Trophoblast cell (in vitro differentiated cells and primary cell): ENCODE measurements at regions not wholly inside any gene's neighbourhood (a gene's known extent, or its start where the extent isn't known, plus 50 kb on each side); places are given as distances from the start of the nearest gene placed in this dataset.

ENCODE experiments used
- DNase-seq, 2 donors: peaks; one replicate each; pipeline ENCODE4 v3.0.0-alpha.2; 2016
- H2AFZ ChIP-seq: 2 replicates; pipeline ENCODE4 v1.6.1; 2013; ENCODE audit warnings: low read length, moderate library complexity, mild to moderate bottlenecking; ENCODE audit not compliant: insufficient read depth, poor library complexity
- H2AK5ac ChIP-seq: 2 replicates; pipeline ENCODE4 v1.6.1; 2013; ENCODE audit warnings: mild to moderate bottlenecking, low read length
- H2BK120ac ChIP-seq: 2 replicates; pipeline ENCODE4 v1.6.1; 2013; ENCODE audit warnings: low read length, mild to moderate bottlenecking, moderate library complexity; ENCODE audit not compliant: insufficient read depth, poor library complexity
- H2BK12ac ChIP-seq: 2 replicates; pipeline ENCODE4 v1.6.1; 2013; ENCODE audit warnings: mild to moderate bottlenecking, low read length, moderate library complexity
- H2BK5ac ChIP-seq: 2 replicates; pipeline ENCODE4 v1.6.1; 2013; ENCODE audit warnings: low read length, low read depth, moderate library complexity, mild to moderate bottlenecking; ENCODE audit not compliant: poor library complexity
- H3K14ac ChIP-seq: 2 replicates; pipeline ENCODE4 v1.6.1; 2013; ENCODE audit warnings: mild to moderate bottlenecking, low read length
- H3K18ac ChIP-seq: 2 replicates; pipeline ENCODE4 v1.6.1; 2013; ENCODE audit warnings: mild to moderate bottlenecking, low read length
- H3K23ac ChIP-seq: 2 replicates; pipeline ENCODE4 v1.6.1; 2013; ENCODE audit warnings: low read length
- H3K27ac ChIP-seq: 2 replicates; pipeline ENCODE4 v1.5.1; 2013; ENCODE audit warnings: low read depth, mild to moderate bottlenecking, inconsistent platforms, low read length, moderate library complexity
- H3K27me3 ChIP-seq: 2 replicates; pipeline ENCODE4 v1.6.1; 2013; ENCODE audit warnings: inconsistent platforms, mild to moderate bottlenecking, low read length, moderate library complexity; ENCODE audit not compliant: insufficient read depth
- H3K36me3 ChIP-seq, 2 experiments: 1 replicate in 1 of 2; 2 replicates in 1 of 2; pipeline ENCODE4 v1.6.1; 2013; ENCODE audit warnings: low read length in 2 of 2, mild to moderate bottlenecking in 2 of 2, moderate library complexity in 1 of 2; ENCODE audit not compliant: insufficient read depth in 2 of 2, control insufficient read depth in 1 of 2
- H3K4ac ChIP-seq: 2 replicates; pipeline ENCODE4 v1.6.1; 2013; ENCODE audit warnings: low read depth, mild to moderate bottlenecking, low read length, moderate library complexity
- H3K4me1 ChIP-seq, 2 experiments: 1 replicate in 1 of 2; 2 replicates in 1 of 2; pipeline ENCODE4 v1.6.1; 2013; ENCODE audit warnings: low read length in 2 of 2, mild to moderate bottlenecking in 2 of 2, moderate library complexity in 1 of 2; ENCODE audit not compliant: insufficient read depth in 2 of 2, control insufficient read depth in 1 of 2
- H3K4me2 ChIP-seq: 2 replicates; pipeline ENCODE4 v1.6.1; 2013; ENCODE audit warnings: inconsistent platforms, mild to moderate bottlenecking, low read length, moderate library complexity
- H3K4me3 ChIP-seq: 2 replicates; pipeline ENCODE4 v1.5.1; 2013; ENCODE audit warnings: mild to moderate bottlenecking, low read depth, low read length, inconsistent platforms
- H3K79me1 ChIP-seq: one replicate; pipeline ENCODE4 v1.6.1; 2013; ENCODE audit warnings: low read length
- H3K79me2 ChIP-seq: 2 replicates; pipeline ENCODE4 v1.6.1; 2013; ENCODE audit warnings: low read length, mild to moderate bottlenecking; ENCODE audit not compliant: control insufficient read depth, insufficient read depth, poor library complexity
- H3K9ac ChIP-seq: 2 replicates; pipeline ENCODE4 v1.6.1; 2013; ENCODE audit warnings: mild to moderate bottlenecking, low read length
- H3K9me3 ChIP-seq: 2 replicates; pipeline ENCODE4 v1.6.1; 2013; ENCODE audit warnings: low read depth, mild to moderate bottlenecking, control low read depth, inconsistent platforms, low read length; ENCODE audit not compliant: insufficient read depth
- H4K12ac ChIP-seq: 2 replicates; pipeline ENCODE4 v1.6.1; 2013; ENCODE audit warnings: low read depth, mild to moderate bottlenecking, low read length, moderate library complexity
- H4K8ac ChIP-seq: 2 replicates; pipeline ENCODE4 v1.6.1; 2013; ENCODE audit warnings: low read depth, mild to moderate bottlenecking, low read length, moderate library complexity
- H4K91ac ChIP-seq: one replicate; pipeline ENCODE4 v1.6.1; 2013; ENCODE audit warnings: low read depth, mild to moderate bottlenecking, low read length, moderate library complexity
- WGBS: extraction: QIAGEN DNeasy Blood & Tissue Kit; methylation state at CpG from one replicate; pipeline ENCODE4 v1.1.7; 2013; ENCODE audit warnings: missing lambda C conversion rate; ENCODE audit not compliant: insufficient read length, insufficient coverage; ENCODE audit errors: extremely low coverage; 5-methylcytosine and 5-hydroxymethylcytosine counted together

GRCh38 chr2:102086150-102086872 lies 56.2 kb upstream of the IL1R1 start:
- Histone ChIP-seq H3K4me2 (no peak overlapping the region), H4K8ac (no peak overlapping the region), H3K36me3 (no peaks in the 10 kb centered on the region), H3K9ac (no peak overlapping the region), H3K79me1 (peaks cover 3% of the 10 kb centered on the region), H3K23ac (no peak overlapping the region), H2BK5ac (no peak overlapping the region), H3K27ac (no peak overlapping the region), H2BK120ac (no peak overlapping the region), H3K79me2 (no peaks in the 10 kb centered on the region), H3K9me3 (peaks cover 1% of the 10 kb centered on the region), H3K27me3 (no peaks in the 10 kb centered on the region), H3K18ac (no peak overlapping the region), H3K4ac (no peak overlapping the region), H4K91ac (no peak overlapping the region), H3K4me1 (peaks cover 0 to 2% of the 10 kb centered on the region in 2 experiments), H3K14ac (no peak overlapping the region), H2BK12ac (no peak overlapping the region), H2AK5ac (no peak overlapping the region), H4K12ac (no peak overlapping the region), H3K4me3 (no peak overlapping the region), H2AFZ (no peak overlapping the region)
- no CpG with 5 or more reads among the region's 6 CpGs for WGBS
- no peak for DNase-seq

GRCh38 chr2:102091121-102091520 lies 51.4 kb upstream of the IL1R1 start:
- H3K9ac ChIP-seq = no peak overlapping the region
- no peak for DNase-seq
- no peak overlapping the region for H3K4me2 ChIP-seq
- no peaks in the 10 kb centered on the region for H3K27me3 ChIP-seq
- no peak overlapping the region for H2BK120ac ChIP-seq
- no peak overlapping the region for H3K23ac ChIP-seq
- peaks cover 0 to 3% of the 10 kb centered on the region in 2 experiments for H3K4me1 ChIP-seq
- no peak overlapping the region for H4K91ac ChIP-seq
- no peak overlapping the region for H3K18ac ChIP-seq
- no peak overlapping the region for H2AFZ ChIP-seq
- H3K14ac ChIP-seq = no peak overlapping the region
- no peaks in the 10 kb centered on the region for H3K36me3 ChIP-seq
- no peak overlapping the region for H3K27ac ChIP-seq
- H4K12ac ChIP-seq = no peak overlapping the region
- peaks cover 1% of the 10 kb centered on the region for H3K9me3 ChIP-seq
- no peak overlapping the region for H2BK5ac ChIP-seq
- H4K8ac ChIP-seq = no peak overlapping the region
- H3K79me2 ChIP-seq = no peaks in the 10 kb centered on the region
- H2BK12ac ChIP-seq = no peak overlapping the region
- H3K4me3 ChIP-seq = no peak overlapping the region
- H3K79me1 ChIP-seq = peaks cover 1% of the 10 kb centered on the region
- H3K4ac ChIP-seq = no peak overlapping the region
- H2AK5ac ChIP-seq = no peak overlapping the region

- no peak overlapping the region for H2BK5ac ChIP-seq
- no CpG with 5 or more reads among the region's 1 CpG for WGBS
- no peak overlapping the region for H2AK5ac ChIP-seq
- no peaks in the 10 kb centered on the region for H3K79me2 ChIP-seq
- H2BK120ac ChIP-seq = peak overlapping the region; percentile 22
- H3K14ac ChIP-seq = no peak overlapping the region
- no peak overlapping the region for H3K4me2 ChIP-seq
- peaks cover 0 to 3% of the 10 kb centered on the region in 2 experiments for H3K4me1 ChIP-seq
- H4K8ac ChIP-seq = no peak overlapping the region
- no peak overlapping the region for H2AFZ ChIP-seq
- no peak overlapping the region for H3K4me3 ChIP-seq
- H3K9ac ChIP-seq = no peak overlapping the region
- no peaks in the 10 kb centered on the region for H3K27me3 ChIP-seq
- no peak overlapping the region for H3K27ac ChIP-seq
- no peak overlapping the region for H3K18ac ChIP-seq
- no peaks in the 10 kb centered on the region for H3K36me3 ChIP-seq
- no peak overlapping the region for H4K91ac ChIP-seq
- no peak for DNase-seq
- H3K23ac ChIP-seq = no peak overlapping the region
- peaks cover 1% of the 10 kb centered on the region for H3K9me3 ChIP-seq
- no peak overlapping the region for H4K12ac ChIP-seq
- H3K79me1 ChIP-seq = peaks cover 1% of the 10 kb centered on the region
- H3K4ac ChIP-seq = no peak overlapping the region
- H2BK12ac ChIP-seq = no peak overlapping the region
Observed at GRCh38 chr2:102091908-102092307, 50.6 kb upstream of the IL1R1 start.

- Histone ChIP-seq H3K14ac (no peak overlapping the region), H4K12ac (no peak overlapping the region), H3K18ac (no peak overlapping the region), H3K4me3 (no peak overlapping the region), H3K4me1 (peaks cover 0 to 3% of the 10 kb centered on the region in 2 experiments), H3K36me3 (no peaks in the 10 kb centered on the region), H2AK5ac (no peak overlapping the region), H4K91ac (no peak overlapping the region), H3K4me2 (no peak overlapping the region), H3K79me1 (peaks cover 1% of the 10 kb centered on the region), H2BK120ac (no peak overlapping the region), H3K4ac (no peak overlapping the region), H2AFZ (no peak overlapping the region), H2BK12ac (no peak overlapping the region), H4K8ac (no peak overlapping the region), H3K27me3 (no peaks in the 10 kb centered on the region), H2BK5ac (no peak overlapping the region), H3K79me2 (no peaks in the 10 kb centered on the region), H3K9me3 (peaks cover under 1% of the 10 kb centered on the region), H3K27ac (no peak overlapping the region), H3K23ac (no peak overlapping the region), H3K9ac (no peak overlapping the region)
- DNase-seq = peak in 1 of 2 donors; percentile 23
- WGBS = no CpG with 5 or more reads among the region's 7 CpGs
Observed at GRCh38 chr2:102092535-102092934, 50.0 kb upstream of the IL1R1 start.
